Naive thymus-derived CD8-positive, alpha-beta T cell (primary cell): ENCODE measurements at regions not wholly inside any gene's neighbourhood (a gene's known extent, or its start where the extent isn't known, plus 50 kb on each side); places are given as distances from the start of the nearest gene placed in this dataset.

ENCODE experiments used
- ATAC-seq, 2 donors: fragments of 150-1000 bp; cut with Tn5 transposase in 1 of 2; sonication (Bioruptor Pico), chemical (Tn5 transposase) in 1 of 2; 1 replicate in 1 of 2; 2 replicates in 1 of 2; pipeline ENCODE4 v1.10.0; 2021; ENCODE audit warnings: mild to moderate bottlenecking in 2 of 2, moderate library complexity in 2 of 2
- POLR2A ChIA-PET: fragments of 350-600 bp; sonication (Branson Sonifier 250); formaldehyde crosslinking; loops from one replicate; lab custom pipeline; 2021; ENCODE audit warnings: antibody characterized with exemption; lab: Charles Lee
- DNase-seq, 10 donors: peaks; one replicate each; pipeline versions ENCODE4 v3.0.0 to v3.0.0-alpha.2; 2020 to 2022
- H3K27ac Mint-ChIP-seq, 10 donors: one replicate each; pipeline ENCODE4 v1.8.0; 2020 to 2022; ENCODE audit warnings: mild to moderate bottlenecking in 10 of 10, mixed read lengths in 10 of 10, moderate library complexity in 4 of 10, inconsistent platforms in 1 of 10
- H3K27me3 Mint-ChIP-seq, 5 donors: one replicate each; pipeline ENCODE4 v1.8.0; 2021 to 2022; ENCODE audit warnings: mixed read lengths in 5 of 5
- H3K36me3 Mint-ChIP-seq, 3 donors: one replicate each; pipeline ENCODE4 v1.8.0; 2020 to 2022; ENCODE audit warnings: mixed read lengths in 3 of 3, mild to moderate bottlenecking in 2 of 3, inconsistent platforms in 1 of 3
- H3K4me1 Mint-ChIP-seq, 4 donors: one replicate each; pipeline ENCODE4 v1.8.0; 2021 to 2022; ENCODE audit warnings: mixed read lengths in 4 of 4
- H3K4me3 Mint-ChIP-seq, 10 donors: one replicate each; pipeline ENCODE4 v1.8.0; 2020 to 2022; ENCODE audit warnings: mild to moderate bottlenecking in 10 of 10, mixed read lengths in 10 of 10, moderate library complexity in 6 of 10, inconsistent platforms in 1 of 10
- H3K9me3 Mint-ChIP-seq, 9 donors: one replicate each; pipeline ENCODE4 v1.8.0; 2020 to 2022; ENCODE audit warnings: mixed read lengths in 9 of 9, mild to moderate bottlenecking in 3 of 9, inconsistent platforms in 1 of 9, moderate library complexity in 1 of 9

GRCh38 chr20:39390186-39390585, 428.0 kb downstream of the DHX35 start:
- peaks cover 7 to 20% (median 8%) of the 10 kb centered on the region in 5 donors for H3K27me3 Mint-ChIP-seq
- H3K9me3 Mint-ChIP-seq: peaks cover 0 to 2% (median 0%) of the 10 kb centered on the region in 9 donors
- DNase-seq: no peak
- H3K4me1 Mint-ChIP-seq: no peaks in the 10 kb centered on the region
- POLR2A ChIA-PET: no interaction called here
- H3K27ac Mint-ChIP-seq: no peak overlapping the region
- no peak overlapping the region for H3K4me3 Mint-ChIP-seq
- ATAC-seq: no peak
- no peaks in the 10 kb centered on the region for H3K36me3 Mint-ChIP-seq

- POLR2A ChIA-PET: no interaction called here
- Mint-ChIP-seq H3K27ac (no peak overlapping the region), H3K9me3 (peaks cover 0 to 4% (median 0%) of the 10 kb centered on the region in 9 donors), H3K4me1 (no peaks in the 10 kb centered on the region), H3K4me3 (no peak overlapping the region), H3K36me3 (no peaks in the 10 kb centered on the region), H3K27me3 (peaks cover 0 to 10% (median 10%) of the 10 kb centered on the region in 5 donors)
- DNase-seq: no peak
- ATAC-seq: no peak
These were observed 419.5 kb downstream of the DHX35 start for GRCh38 chr20:39381595-39381994.

GRCh38 chr20:39378776-39379175, 416.6 kb downstream of the DHX35 start:
- H3K9me3 Mint-ChIP-seq: peaks cover 0 to 10% (median 0%) of the 10 kb centered on the region in 9 donors
- peaks cover 0 to 10% (median 10%) of the 10 kb centered on the region in 5 donors for H3K27me3 Mint-ChIP-seq
- POLR2A ChIA-PET: no interaction called here
- DNase-seq (no peak), ATAC-seq (no peak)
- no peak overlapping the region for H3K4me3 Mint-ChIP-seq
- H3K4me1 Mint-ChIP-seq: no peaks in the 10 kb centered on the region
- no peak overlapping the region for H3K27ac Mint-ChIP-seq
- H3K36me3 Mint-ChIP-seq: no peaks in the 10 kb centered on the region

DNA sequence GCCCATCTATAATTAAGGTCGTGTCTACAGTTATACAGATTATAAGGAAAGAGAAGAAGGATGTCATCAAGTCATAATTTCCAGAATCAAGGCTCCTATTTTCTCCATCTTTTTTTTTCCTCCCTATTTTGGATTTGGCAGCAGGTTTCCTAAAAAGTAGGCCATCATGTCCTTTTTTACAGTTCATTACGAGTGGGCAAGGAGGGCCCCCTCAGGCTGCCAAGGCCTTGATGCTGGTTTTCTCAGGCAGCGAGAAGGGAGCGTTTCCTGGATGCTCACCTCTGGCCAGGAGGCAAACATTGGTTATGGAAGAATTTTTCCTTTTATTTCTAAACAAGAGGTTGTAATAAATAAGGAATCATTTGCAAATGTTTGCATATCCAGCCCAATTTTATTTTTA, 414.6 kb downstream of the DHX35 start:
- Mint-ChIP-seq H3K36me3 (no peaks in the 10 kb centered on the region), H3K9me3 (peaks cover 0 to 10% (median 1%) of the 10 kb centered on the region in 9 donors), H3K4me3 (no peak overlapping the region), H3K27ac (no peak overlapping the region), H3K4me1 (no peaks in the 10 kb centered on the region), H3K27me3 (peaks cover 0 to 8% (median 6%) of the 10 kb centered on the region in 5 donors)
- POLR2A ChIA-PET: no interaction called here
- ATAC-seq (no peak), DNase-seq (no peak)

DNA sequence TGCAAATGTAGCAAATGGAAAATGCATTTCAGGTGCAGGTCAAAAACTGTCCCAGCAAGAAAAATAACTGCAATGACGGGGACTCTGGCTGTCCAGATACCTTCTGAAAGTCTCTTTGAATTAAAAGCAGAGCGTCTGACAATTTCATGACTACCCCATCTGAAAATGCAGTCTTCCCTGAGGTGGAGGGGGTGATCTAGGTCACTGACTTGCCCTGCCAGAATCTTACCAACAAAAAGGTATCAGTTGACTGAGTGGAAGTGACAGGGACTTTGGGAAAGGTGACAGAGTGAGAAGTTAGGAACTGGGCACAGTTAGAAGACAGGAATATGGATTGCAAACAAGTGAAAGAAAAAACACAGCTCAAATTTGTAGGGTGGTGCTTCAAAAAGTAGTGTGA, 402.2 kb downstream of the DHX35 start:
- no peak overlapping the region for H3K4me3 Mint-ChIP-seq

DNA sequence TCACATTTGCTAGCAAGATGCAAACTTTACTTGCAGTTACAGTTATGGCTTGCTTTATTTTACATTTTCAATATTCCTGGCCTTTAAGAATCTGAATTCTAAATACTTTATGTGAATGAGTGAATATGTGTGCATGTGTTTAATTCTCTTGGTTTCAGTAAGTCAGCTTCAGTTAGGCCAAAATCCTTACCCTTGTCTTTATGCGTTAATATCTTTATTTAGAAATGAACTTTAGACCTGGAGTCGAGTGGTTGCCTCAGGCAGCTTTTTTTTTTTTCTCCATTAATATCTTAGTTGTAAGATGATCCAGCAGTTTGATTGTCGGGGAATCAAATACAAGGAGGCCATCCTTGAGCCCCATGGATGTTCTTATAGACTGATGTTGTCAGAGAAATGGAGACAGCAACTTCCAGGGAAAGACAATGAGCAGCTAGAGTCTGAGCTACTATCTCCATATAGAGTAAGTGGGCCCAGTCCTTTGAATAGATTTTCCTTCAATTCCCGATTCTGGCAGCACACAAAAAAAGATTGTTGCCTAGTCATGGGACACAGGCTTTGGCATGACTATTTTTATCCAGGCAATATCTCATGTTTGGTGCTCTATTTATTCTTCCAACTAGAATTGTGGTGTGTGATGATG, 398.0 kb downstream of the DHX35 start:
- POLR2A ChIA-PET: no interaction called here
- peaks cover 0 to 6% (median 0%) of the 10 kb centered on the region in 9 donors for H3K9me3 Mint-ChIP-seq
- H3K4me1 Mint-ChIP-seq: no peaks in the 10 kb centered on the region
- DNase-seq: no peak
- no peak for ATAC-seq
- H3K36me3 Mint-ChIP-seq: no peaks in the 10 kb centered on the region
- no peak overlapping the region for H3K27ac Mint-ChIP-seq
- peaks cover 2 to 19% (median 7%) of the 10 kb centered on the region in 5 donors for H3K27me3 Mint-ChIP-seq
- no peak overlapping the region for H3K4me3 Mint-ChIP-seq

More for the DNA sequence above, 402.2 kb downstream of the DHX35 start:
- ATAC-seq: no peak
- no peaks in the 10 kb centered on the region for H3K4me1 Mint-ChIP-seq
- H3K27me3 Mint-ChIP-seq: peaks cover 6 to 40% (median 9%) of the 10 kb centered on the region in 5 donors
- H3K27ac Mint-ChIP-seq: no peak overlapping the region
- peaks cover 3 to 21% (median 11%) of the 10 kb centered on the region in 9 donors for H3K9me3 Mint-ChIP-seq
- POLR2A ChIA-PET: no interaction called here
- peaks cover 0 to 9% (median 2%) of the 10 kb centered on the region in 3 donors for H3K36me3 Mint-ChIP-seq
- DNase-seq: no peak

DNA sequence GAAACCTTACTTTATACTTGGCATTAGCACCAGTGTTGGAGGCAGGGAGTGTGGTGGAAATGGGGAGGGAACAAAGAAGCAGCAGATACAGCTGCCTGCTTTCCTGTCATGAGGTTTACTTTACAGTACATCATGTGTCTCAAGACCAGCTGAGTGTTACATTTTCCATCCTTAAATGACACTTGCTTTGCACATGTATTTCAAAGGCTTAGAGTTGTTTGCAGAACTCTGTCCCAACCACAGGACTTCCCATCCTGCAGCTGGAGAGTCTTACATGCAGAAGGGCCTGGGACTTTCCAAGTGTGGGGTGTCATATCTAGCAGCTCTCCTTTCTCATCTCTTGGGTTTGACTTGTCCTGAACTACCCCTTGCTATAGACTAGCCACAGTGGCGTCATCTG, 395.9 kb downstream of the DHX35 start:
- POLR2A ChIA-PET: no interaction called here
- no peaks in the 10 kb centered on the region for H3K4me1 Mint-ChIP-seq

GRCh38 chr20:39356908-39357307, 394.8 kb downstream of the DHX35 start:
- Mint-ChIP-seq H3K36me3 (no peaks in the 10 kb centered on the region), H3K4me3 (no peak overlapping the region), H3K4me1 (no peaks in the 10 kb centered on the region), H3K27me3 (peaks cover 0 to 12% (median 5%) of the 10 kb centered on the region in 5 donors), H3K9me3 (peaks cover 0 to 5% (median 0%) of the 10 kb centered on the region in 9 donors), H3K27ac (no peak overlapping the region)
- POLR2A ChIA-PET: no interaction called here
- no peak for DNase-seq
- no peak for ATAC-seq

More for the DNA sequence above, 395.9 kb downstream of the DHX35 start:
- H3K36me3 Mint-ChIP-seq: no peaks in the 10 kb centered on the region
- H3K27ac Mint-ChIP-seq: no peak overlapping the region
- ATAC-seq (no peak), DNase-seq (no peak)
- no peak overlapping the region for H3K4me3 Mint-ChIP-seq
- peaks cover 0 to 12% (median 5%) of the 10 kb centered on the region in 5 donors for H3K27me3 Mint-ChIP-seq
- peaks cover 0 to 5% (median 0%) of the 10 kb centered on the region in 9 donors for H3K9me3 Mint-ChIP-seq

DNA sequence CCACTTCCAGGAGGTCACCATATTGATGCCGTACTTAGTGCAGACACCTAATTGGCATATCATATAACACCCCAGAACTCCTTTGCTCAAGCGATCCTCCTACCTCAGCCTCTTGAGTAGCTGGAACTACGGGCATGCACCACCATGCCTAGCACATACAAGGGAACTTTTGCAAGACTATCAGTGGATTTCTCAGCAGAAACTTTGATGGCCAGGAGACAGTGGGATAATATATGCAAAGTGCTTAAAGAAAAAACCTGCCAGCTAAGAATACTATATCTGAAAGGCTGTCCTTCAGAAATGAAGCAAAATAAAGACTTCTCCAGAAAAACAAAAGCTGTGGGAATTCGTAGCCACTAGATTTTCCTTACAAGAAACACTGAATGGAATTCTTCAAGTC, 387.1 kb downstream of the DHX35 start:
- POLR2A ChIA-PET: no interaction called here
- ATAC-seq: no peak
- Mint-ChIP-seq H3K27ac (no peak overlapping the region), H3K27me3 (peaks cover 0 to 6% (median 4%) of the 10 kb centered on the region in 5 donors), H3K9me3 (peaks cover 6 to 35% (median 28%) of the 10 kb centered on the region in 9 donors), H3K36me3 (peaks cover 0 to 22% (median 8%) of the 10 kb centered on the region in 3 donors), H3K4me3 (no peak overlapping the region), H3K4me1 (no peaks in the 10 kb centered on the region)
- DNase-seq: no peak

- no peak overlapping the region for H3K27ac Mint-ChIP-seq
- POLR2A ChIA-PET: no interaction called here
- ATAC-seq (no peak), DNase-seq (no peak)
- peaks cover 0 to 28% (median 8%) of the 10 kb centered on the region in 3 donors for H3K36me3 Mint-ChIP-seq
- H3K4me1 Mint-ChIP-seq: no peaks in the 10 kb centered on the region
- no peak overlapping the region for H3K4me3 Mint-ChIP-seq
- peaks cover 6 to 35% (median 28%) of the 10 kb centered on the region in 9 donors for H3K9me3 Mint-ChIP-seq
- peaks cover 1 to 11% (median 3%) of the 10 kb centered on the region in 5 donors for H3K27me3 Mint-ChIP-seq
These were observed 385.5 kb downstream of the DHX35 start for GRCh38 chr20:39347626-39348025.

DNA sequence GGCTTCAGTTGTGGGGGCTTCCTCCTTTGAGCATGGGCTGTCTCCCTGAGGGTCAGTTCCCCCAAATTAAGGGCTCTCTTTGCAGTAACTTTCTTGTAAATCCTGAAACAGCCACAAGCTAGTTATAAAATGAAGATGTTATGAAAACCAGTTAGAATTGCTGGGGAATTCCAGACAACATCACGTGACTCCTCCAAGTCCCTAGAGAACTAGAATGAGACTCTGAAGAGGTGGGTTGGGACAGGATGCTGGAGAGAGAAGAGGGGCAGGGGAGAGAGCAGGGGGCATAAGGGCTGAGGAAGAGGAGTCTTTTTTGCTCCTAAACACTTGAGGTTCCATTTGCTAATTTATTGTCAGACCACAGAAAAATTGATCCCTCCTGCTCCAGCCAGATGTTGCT, 380.3 kb downstream of the DHX35 start:
- Mint-ChIP-seq H3K9me3 (peaks cover 0 to 14% (median 6%) of the 10 kb centered on the region in 9 donors), H3K27ac (no peak overlapping the region), H3K4me1 (peaks cover 0 to 3% (median 0%) of the 10 kb centered on the region in 4 donors), H3K4me3 (no peak overlapping the region), H3K27me3 (peaks cover 0 to 39% (median 8%) of the 10 kb centered on the region in 5 donors), H3K36me3 (peaks cover 0 to 8% (median 0%) of the 10 kb centered on the region in 3 donors)
- DNase-seq: no peak
- ATAC-seq: no peak
- POLR2A ChIA-PET: no interaction called here

GRCh38 chr20:39338469-39339376, 376.6 kb downstream of the DHX35 start:
- Mint-ChIP-seq H3K9me3 (peaks cover 0 to 8% (median 0%) of the 10 kb centered on the region in 9 donors), H3K27me3 (peaks cover 2 to 38% (median 5%) of the 10 kb centered on the region in 5 donors), H3K4me1 (peaks cover 0 to 3% (median 0%) of the 10 kb centered on the region in 4 donors), H3K4me3 (no peak overlapping the region), H3K27ac (no peak overlapping the region), H3K36me3 (peaks cover 0 to 6% (median 0%) of the 10 kb centered on the region in 3 donors)
- ATAC-seq: no peak
- no peak for DNase-seq
- POLR2A ChIA-PET: no interaction called here

- DNase-seq: no peak
- no peak overlapping the region for H3K27ac Mint-ChIP-seq
- peaks cover 0 to 4% (median 0%) of the 10 kb centered on the region in 9 donors for H3K9me3 Mint-ChIP-seq
- ATAC-seq: no peak
- H3K27me3 Mint-ChIP-seq: peaks cover 1 to 13% (median 3%) of the 10 kb centered on the region in 5 donors
- no peaks in the 10 kb centered on the region for H3K36me3 Mint-ChIP-seq
- no peak overlapping the region for H3K4me3 Mint-ChIP-seq
- H3K4me1 Mint-ChIP-seq: no peaks in the 10 kb centered on the region
- POLR2A ChIA-PET: no interaction called here
These were observed 371.1 kb downstream of the DHX35 start for GRCh38 chr20:39333211-39333610.
